C4-2B (cell line): ENCODE measurements at regions not wholly inside any gene's neighbourhood (a gene's known extent, or its start where the extent isn't known, plus 50 kb on each side); places are given as distances from the start of the nearest gene placed in this dataset.

Source experiments
- H3K27ac ChIP-seq: fragments of 450-650 bp; 2 replicates; pipeline ENCODE4 v1.5.1; 2017
- ZFX ChIP-seq: fragments of 450-650 bp; IDR thresholded peaks from 2 replicates; pipeline ENCODE4 v1.6.1; 2017
- TF ChIP-seq, protein P1 (sequence below): fragments of 450-650 bp; conservative IDR thresholded peaks from 2 replicates; pipeline ENCODE4 v1.5.1; 2017; ENCODE audit warnings: mild to moderate bottlenecking

- H3K27ac ChIP-seq = no peak overlapping the region
- TF ChIP-seq, protein P1, sequence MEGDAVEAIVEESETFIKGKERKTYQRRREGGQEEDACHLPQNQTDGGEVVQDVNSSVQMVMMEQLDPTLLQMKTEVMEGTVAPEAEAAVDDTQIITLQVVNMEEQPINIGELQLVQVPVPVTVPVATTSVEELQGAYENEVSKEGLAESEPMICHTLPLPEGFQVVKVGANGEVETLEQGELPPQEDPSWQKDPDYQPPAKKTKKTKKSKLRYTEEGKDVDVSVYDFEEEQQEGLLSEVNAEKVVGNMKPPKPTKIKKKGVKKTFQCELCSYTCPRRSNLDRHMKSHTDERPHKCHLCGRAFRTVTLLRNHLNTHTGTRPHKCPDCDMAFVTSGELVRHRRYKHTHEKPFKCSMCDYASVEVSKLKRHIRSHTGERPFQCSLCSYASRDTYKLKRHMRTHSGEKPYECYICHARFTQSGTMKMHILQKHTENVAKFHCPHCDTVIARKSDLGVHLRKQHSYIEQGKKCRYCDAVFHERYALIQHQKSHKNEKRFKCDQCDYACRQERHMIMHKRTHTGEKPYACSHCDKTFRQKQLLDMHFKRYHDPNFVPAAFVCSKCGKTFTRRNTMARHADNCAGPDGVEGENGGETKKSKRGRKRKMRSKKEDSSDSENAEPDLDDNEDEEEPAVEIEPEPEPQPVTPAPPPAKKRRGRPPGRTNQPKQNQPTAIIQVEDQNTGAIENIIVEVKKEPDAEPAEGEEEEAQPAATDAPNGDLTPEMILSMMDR = no peak
- TF ChIP-seq ZFX = no peak
Observed at GRCh38 chr6:43948527-43949485, 178.4 kb downstream of the MRPL14 start.

DNA sequence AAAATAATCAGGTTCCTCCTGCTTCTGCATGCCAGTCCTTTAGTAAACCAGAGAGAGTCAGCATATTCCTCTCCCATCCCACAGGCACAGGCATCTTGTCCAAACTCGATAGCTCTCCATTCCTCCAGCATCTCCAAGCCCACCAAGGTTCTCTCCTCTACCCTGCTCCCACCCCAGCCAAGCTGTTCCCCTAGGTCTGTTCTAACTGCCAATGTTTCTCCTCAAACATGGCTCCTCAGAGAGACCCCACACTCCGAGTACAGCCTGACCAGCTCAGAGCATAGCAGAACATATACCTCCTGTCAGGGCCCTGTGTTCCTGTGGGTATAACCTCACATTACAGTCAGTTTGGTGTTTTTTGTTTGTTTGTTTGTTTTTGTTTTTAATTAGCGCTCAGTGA lies 177.8 kb downstream of the VEGFA start:
- TF ChIP-seq, protein P1 = no peak
- no peak for TF ChIP-seq ZFX
- no peak overlapping the region for H3K27ac ChIP-seq

- no peak overlapping the region for H3K27ac ChIP-seq
- TF ChIP-seq, protein P1 = no peak
- TF ChIP-seq ZFX = no peak
Observed at GRCh38 chr6:43946641-43947363, 176.8 kb downstream of the VEGFA start.

- TF ChIP-seq, protein P1 = no peak
- no peak for TF ChIP-seq ZFX
- no peak overlapping the region for H3K27ac ChIP-seq
Observed at GRCh38 chr6:43945768-43946080, 175.7 kb downstream of the VEGFA start.

- TF ChIP-seq, protein P1 = no peak
- no peak for TF ChIP-seq ZFX
- no peak overlapping the region for H3K27ac ChIP-seq
Observed at GRCh38 chr6:43944908-43945767, 175.1 kb downstream of the VEGFA start.

- H3K27ac ChIP-seq = no peak overlapping the region
- TF ChIP-seq, protein P1 = no peak
- no peak for TF ChIP-seq ZFX
Observed at GRCh38 chr6:43943781-43944250, 173.8 kb downstream of the VEGFA start.
